HG02642 (cell line): ENCODE measurements at regions not wholly inside any gene's neighbourhood (a gene's known extent, or its start where the extent isn't known, plus 50 kb on each side); places are given as distances from the start of the nearest gene placed in this dataset.

Source experiments
- ATAC-seq: cut with Tn5 transposase; IDR thresholded peaks from one replicate; pipeline ENCODE4 v1.9.1; 2021; ENCODE audit warnings: mild to moderate bottlenecking; ENCODE audit not compliant: unreplicated experiment, poor library complexity

- no peak for ATAC-seq
Observed at GRCh38 chr3:146865175-146865755, 260.1 kb upstream of the PLSCR5 start.

- ATAC-seq, result no peak
Observed at GRCh38 chr3:146861262-146861661, 256.1 kb upstream of the PLSCR5 start.

- no peak for ATAC-seq
Observed at GRCh38 chr3:146854523-146854922, 249.4 kb upstream of the PLSCR5 start.

GRCh38 chr3:146851665-146852064 lies 246.5 kb upstream of the PLSCR5 start:
- no peak for ATAC-seq

GRCh38 chr3:146845361-146845760 lies 240.2 kb upstream of the PLSCR5 start:
- ATAC-seq, result no peak

- no peak for ATAC-seq
Observed at GRCh38 chr3:146843476-146843875, 238.3 kb upstream of the PLSCR5 start.

- ATAC-seq, result no peak
Observed at GRCh38 chr3:146839727-146840375, 234.7 kb upstream of the PLSCR5 start.

GRCh38 chr3:146838221-146838620 lies 233.1 kb upstream of the PLSCR5 start:
- ATAC-seq, result no peak

GRCh38 chr3:146834917-146835316 lies 229.8 kb upstream of the PLSCR5 start:
- ATAC-seq, result no peak

GRCh38 chr3:146832857-146833458 lies 227.8 kb upstream of the PLSCR5 start:
- ATAC-seq, result no peak

- no peak for ATAC-seq
Observed at GRCh38 chr3:146831659-146832058, 226.5 kb upstream of the PLSCR5 start.

- ATAC-seq, result no peak
Observed at GRCh38 chr3:146830231-146830630, 225.1 kb upstream of the PLSCR5 start.

GRCh38 chr3:146827836-146828235 lies 222.7 kb upstream of the PLSCR5 start:
- ATAC-seq, result no peak

- no peak for ATAC-seq
Observed at GRCh38 chr3:146823622-146824021, 218.5 kb upstream of the PLSCR5 start.

- ATAC-seq, result no peak
Observed at GRCh38 chr3:146818866-146819265, 213.7 kb upstream of the PLSCR5 start.

GRCh38 chr3:146818301-146818700 lies 213.2 kb upstream of the PLSCR5 start:
- ATAC-seq, result no peak

- ATAC-seq, result no peak
Observed at GRCh38 chr3:146817704-146818103, 212.6 kb upstream of the PLSCR5 start.

GRCh38 chr3:146814601-146815315 lies 209.6 kb upstream of the PLSCR5 start:
- ATAC-seq, result no peak

- ATAC-seq, result no peak
Observed at GRCh38 chr3:146813496-146813895, 208.3 kb upstream of the PLSCR5 start.

GRCh38 chr3:146803745-146804144 lies 198.6 kb upstream of the PLSCR5 start:
- no peak for ATAC-seq

GRCh38 chr3:146801492-146801891 lies 196.3 kb upstream of the PLSCR5 start:
- no peak for ATAC-seq
